ENCODE measurements at regions not wholly inside any gene's neighbourhood (a gene's known extent, or its start where the extent isn't known, plus 50 kb on each side); places are given as distances from the start of the nearest gene placed in this dataset.
"Not testable (repeated sequence)": the region's sequence is repeated elsewhere in the genome, so short reads cannot be mapped to it uniquely, and the experiment has no call there.

- no peak for DNase-seq
These were observed 276.8 kb downstream of the ADGRD1 start for GRCh38 chr12:131230340-131231031.

- DNase-seq: no peak
These were observed 277.6 kb downstream of the ADGRD1 start for GRCh38 chr12:131231032-131231980.

GRCh38 chr12:131232036-131232435, 278.3 kb downstream of the ADGRD1 start:
- no peak for DNase-seq

GRCh38 chr12:131232872-131233271, 279.2 kb downstream of the ADGRD1 start:
- DNase-seq: not testable (repeated sequence)

GRCh38 chr12:131233850-131234789, 280.4 kb downstream of the ADGRD1 start:
- not testable (repeated sequence) for DNase-seq

GRCh38 chr12:131234841-131235271, 281.1 kb downstream of the ADGRD1 start:
- not testable (repeated sequence) for DNase-seq

GRCh38 chr12:131235871-131236271, 282.2 kb downstream of the ADGRD1 start:
- no peak for DNase-seq

- DNase-seq: no peak
These were observed 285.8 kb downstream of the ADGRD1 start for GRCh38 chr12:131239384-131240094.

GRCh38 chr12:131241517-131241916, 287.8 kb downstream of the ADGRD1 start:
- no peak for DNase-seq

- peak; percentile 77 for DNase-seq
These were observed 289.2 kb downstream of the ADGRD1 start for GRCh38 chr12:131242741-131243496.

GRCh38 chr12:131244157-131244688, 290.5 kb downstream of the ADGRD1 start:
- not testable (repeated sequence) for DNase-seq

- not testable (repeated sequence) for DNase-seq
These were observed 291.5 kb downstream of the ADGRD1 start for GRCh38 chr12:131245161-131245560.

GRCh38 chr12:131245564-131246355, 292.1 kb downstream of the ADGRD1 start:
- no peak for DNase-seq

- not testable (repeated sequence) for DNase-seq
These were observed 293.5 kb downstream of the ADGRD1 start for GRCh38 chr12:131247026-131247725.

- DNase-seq: peak; percentile 65
These were observed 294.2 kb downstream of the ADGRD1 start for GRCh38 chr12:131247875-131248274.

- DNase-seq: no peak
These were observed 295.7 kb downstream of the ADGRD1 start for GRCh38 chr12:131249246-131250027.

GRCh38 chr12:131250028-131250950, 296.6 kb downstream of the ADGRD1 start:
- peak; percentile 12 for DNase-seq
